Upper lobe of left lung (tissue), 4 donors: ENCODE measurements at regions not wholly inside any gene's neighbourhood (a gene's known extent, or its start where the extent isn't known, plus 50 kb on each side); places are given as distances from the start of the nearest gene placed in this dataset.

Experiments
- EP300 ChIP-seq, 4 donors: sonication (generic); formaldehyde crosslinking; IDR thresholded peaks; one replicate each; pipeline ENCODE4 v1.5.1; 2017; ENCODE audit warnings: antibody characterized with exemption in 4 of 4, control low read depth in 2 of 4
- POLR2A ChIP-seq, 4 donors: fragments of 450-650 bp; IDR thresholded peaks; one replicate each; pipeline ENCODE4 v1.5.1; 2016 to 2017; ENCODE audit warnings: antibody characterized with exemption in 4 of 4, mild to moderate bottlenecking in 2 of 4
- POLR2AphosphoS5 ChIP-seq, 2 donors: sonication (generic); formaldehyde crosslinking; IDR thresholded peaks; one replicate each; pipeline ENCODE4 v1.5.1; 2017; ENCODE audit warnings: antibody characterized with exemption in 2 of 2
- TF ChIP-seq, protein P1 (sequence below), 6 experiments: fragments of 450-650 bp in 4 of 6; fragments of 200-600 bp in 2 of 6; sonication (generic) in 2 of 6; IDR thresholded peaks; one replicate each; pipeline ENCODE4 v1.5.1; 2016 to 2019; ENCODE audit warnings: antibody characterized with exemption in 6 of 6

GRCh38 chr3:39755100-39755499 lies 54.3 kb upstream of the MYRIP start:
- TF ChIP-seq, protein P1, sequence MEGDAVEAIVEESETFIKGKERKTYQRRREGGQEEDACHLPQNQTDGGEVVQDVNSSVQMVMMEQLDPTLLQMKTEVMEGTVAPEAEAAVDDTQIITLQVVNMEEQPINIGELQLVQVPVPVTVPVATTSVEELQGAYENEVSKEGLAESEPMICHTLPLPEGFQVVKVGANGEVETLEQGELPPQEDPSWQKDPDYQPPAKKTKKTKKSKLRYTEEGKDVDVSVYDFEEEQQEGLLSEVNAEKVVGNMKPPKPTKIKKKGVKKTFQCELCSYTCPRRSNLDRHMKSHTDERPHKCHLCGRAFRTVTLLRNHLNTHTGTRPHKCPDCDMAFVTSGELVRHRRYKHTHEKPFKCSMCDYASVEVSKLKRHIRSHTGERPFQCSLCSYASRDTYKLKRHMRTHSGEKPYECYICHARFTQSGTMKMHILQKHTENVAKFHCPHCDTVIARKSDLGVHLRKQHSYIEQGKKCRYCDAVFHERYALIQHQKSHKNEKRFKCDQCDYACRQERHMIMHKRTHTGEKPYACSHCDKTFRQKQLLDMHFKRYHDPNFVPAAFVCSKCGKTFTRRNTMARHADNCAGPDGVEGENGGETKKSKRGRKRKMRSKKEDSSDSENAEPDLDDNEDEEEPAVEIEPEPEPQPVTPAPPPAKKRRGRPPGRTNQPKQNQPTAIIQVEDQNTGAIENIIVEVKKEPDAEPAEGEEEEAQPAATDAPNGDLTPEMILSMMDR (IDR thresholded peaks at IDR 0.05): no peak
- TF ChIP-seq POLR2A (IDR thresholded peaks at IDR 0.05) (no peak), POLR2AphosphoS5 (IDR thresholded peaks at IDR 0.05) (no peak), EP300 (IDR thresholded peaks at IDR 0.05) (no peak)
